Lung (tissue), 11 donors: ENCODE measurements at regions not wholly inside any gene's neighbourhood (a gene's known extent, or its start where the extent isn't known, plus 50 kb on each side); places are given as distances from the start of the nearest gene placed in this dataset.

Experiments
- ATAC-seq: fragments of 200-7000 bp; cut with Tn5 transposase; one replicate; pipeline ENCODE4 v1.9.1; 2020; ENCODE audit warnings: moderate number of reproducible peaks; ENCODE audit not compliant: insufficient read depth, low FRiP score
- DNase-seq, 3 donors: peaks; one replicate each; pipeline ENCODE4 v3.0.0-alpha.2; 2013 to 2017
- H3K27ac ChIP-seq, 2 donors: one replicate each; pipeline ENCODE4 v1.5.1; 2013; ENCODE audit warnings: mild to moderate bottlenecking in 2 of 2, moderate library complexity in 2 of 2, control low read depth in 1 of 2, inconsistent platforms in 1 of 2, low read depth in 1 of 2, low read length in 1 of 2
- H3K27me3 ChIP-seq, 3 donors: one replicate each; pipeline ENCODE4 v1.5.1; 2013; ENCODE audit warnings: low read length in 2 of 3; ENCODE audit not compliant: control insufficient read depth in 3 of 3, insufficient read depth in 3 of 3
- H3K36me3 ChIP-seq, 4 donors: one replicate each; pipeline ENCODE4 v1.5.1; 2013; ENCODE audit warnings: low read length in 4 of 4, mild to moderate bottlenecking in 1 of 4, moderate library complexity in 1 of 4; ENCODE audit not compliant: control insufficient read depth in 4 of 4, insufficient read depth in 4 of 4
- H3K4me1 ChIP-seq, 5 donors: one replicate each; pipeline ENCODE4 v1.5.1; 2013; ENCODE audit warnings: low read length in 5 of 5, mild to moderate bottlenecking in 2 of 5, moderate library complexity in 1 of 5; ENCODE audit not compliant: control insufficient read depth in 5 of 5, insufficient read depth in 5 of 5
- H3K4me3 ChIP-seq: one replicate; pipeline ENCODE4 v1.5.1; 2013; ENCODE audit warnings: mild to moderate bottlenecking, control low read depth, moderate library complexity
- H3K9ac ChIP-seq, 2 donors: one replicate each; pipeline ENCODE4 v1.5.1; 2013; ENCODE audit warnings: low read length in 2 of 2, control low read depth in 1 of 2; ENCODE audit not compliant: insufficient read depth in 1 of 2
- H3K9me3 ChIP-seq, 4 donors: one replicate each; pipeline ENCODE4 v1.5.1; 2013; ENCODE audit warnings: low read length in 3 of 4, mild to moderate bottlenecking in 1 of 4, moderate library complexity in 1 of 4; ENCODE audit not compliant: control insufficient read depth in 4 of 4, insufficient read depth in 3 of 4
- WGBS, 2 donors: extraction: QIAGEN DNeasy Blood & Tissue Kit; methylation state at CpG; one replicate each; pipeline ENCODE4 v1.1.7; 2013; 5-methylcytosine and 5-hydroxymethylcytosine counted together
- TF ChIP-seq, protein P1 (sequence below): IDR thresholded peaks from 2 replicates; pipeline ENCODE4 v1.5.1; 2012; ENCODE audit warnings: mild to moderate bottlenecking; ENCODE audit errors: control extremely low read depth, extremely low read depth
- donor health status: control.
- donor health status: control.
- donor health status: Bipolar disorder and iron deficiency.
- donor health status: healthy.
- donor health status: DM: yes; HTN: yes; CAD: no.

DNA sequence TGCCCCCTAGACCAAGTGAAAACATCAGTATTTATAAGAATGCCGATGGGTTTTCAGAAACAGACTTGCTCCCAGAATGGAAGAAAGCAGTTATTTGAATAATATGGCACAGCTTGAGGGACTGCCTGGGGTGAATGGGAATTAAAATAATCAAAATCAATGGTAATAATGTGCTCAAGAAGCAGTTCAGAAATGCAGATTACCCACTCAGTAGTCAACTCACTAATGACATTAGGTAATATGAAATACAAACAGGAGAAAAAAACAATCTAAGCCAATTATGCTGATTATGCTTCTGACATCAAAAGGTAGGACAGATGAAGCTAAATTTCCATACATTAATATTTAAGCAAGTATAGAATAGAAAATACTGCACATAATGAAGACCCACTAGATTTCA, 179.3 kb downstream of the ENC1 start:
- H3K36me3 ChIP-seq = no peaks in the 10 kb centered on the region
- H3K4me3 ChIP-seq = no peak overlapping the region
- DNase-seq = no peak
- H3K27me3 ChIP-seq = no peaks in the 10 kb centered on the region
- TF ChIP-seq, protein P1, sequence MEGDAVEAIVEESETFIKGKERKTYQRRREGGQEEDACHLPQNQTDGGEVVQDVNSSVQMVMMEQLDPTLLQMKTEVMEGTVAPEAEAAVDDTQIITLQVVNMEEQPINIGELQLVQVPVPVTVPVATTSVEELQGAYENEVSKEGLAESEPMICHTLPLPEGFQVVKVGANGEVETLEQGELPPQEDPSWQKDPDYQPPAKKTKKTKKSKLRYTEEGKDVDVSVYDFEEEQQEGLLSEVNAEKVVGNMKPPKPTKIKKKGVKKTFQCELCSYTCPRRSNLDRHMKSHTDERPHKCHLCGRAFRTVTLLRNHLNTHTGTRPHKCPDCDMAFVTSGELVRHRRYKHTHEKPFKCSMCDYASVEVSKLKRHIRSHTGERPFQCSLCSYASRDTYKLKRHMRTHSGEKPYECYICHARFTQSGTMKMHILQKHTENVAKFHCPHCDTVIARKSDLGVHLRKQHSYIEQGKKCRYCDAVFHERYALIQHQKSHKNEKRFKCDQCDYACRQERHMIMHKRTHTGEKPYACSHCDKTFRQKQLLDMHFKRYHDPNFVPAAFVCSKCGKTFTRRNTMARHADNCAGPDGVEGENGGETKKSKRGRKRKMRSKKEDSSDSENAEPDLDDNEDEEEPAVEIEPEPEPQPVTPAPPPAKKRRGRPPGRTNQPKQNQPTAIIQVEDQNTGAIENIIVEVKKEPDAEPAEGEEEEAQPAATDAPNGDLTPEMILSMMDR = no peak
- no peak overlapping the region for H3K27ac ChIP-seq
- H3K4me1 ChIP-seq = peaks cover 0 to 26% (median 0%) of the 10 kb centered on the region in 5 donors
- WGBS, 2 donors = 97 to 98% methylated on average over 1 of the region's 1 CpG
- H3K9ac ChIP-seq = no peak overlapping the region
- no peaks in the 10 kb centered on the region for H3K9me3 ChIP-seq
- no peak for ATAC-seq

DNA sequence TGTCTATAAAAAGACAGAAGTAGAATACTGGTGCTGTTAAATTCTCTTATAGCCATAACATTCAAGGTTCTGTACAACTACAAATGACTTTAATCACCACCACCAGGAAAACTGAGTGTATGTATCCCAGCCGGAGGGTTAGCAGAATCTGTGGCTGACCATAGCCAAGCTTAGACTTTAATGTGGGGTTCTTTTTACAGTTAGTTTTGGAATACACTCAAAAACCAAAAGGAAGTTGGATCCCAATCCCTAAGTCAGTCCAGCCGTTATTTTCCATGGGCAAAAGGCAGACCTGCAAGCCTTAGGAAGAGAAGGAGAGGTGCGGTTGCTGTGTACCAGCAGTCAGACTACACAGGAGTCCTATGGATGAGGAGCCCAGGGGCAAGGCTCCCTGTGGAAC, 179.8 kb downstream of the ENC1 start:
- Histone ChIP-seq H3K4me1 (peaks cover 0 to 26% (median 0%) of the 10 kb centered on the region in 5 donors), H3K27ac (no peak overlapping the region), H3K4me3 (no peak overlapping the region), H3K9me3 (no peaks in the 10 kb centered on the region), H3K36me3 (no peaks in the 10 kb centered on the region), H3K9ac (no peak overlapping the region), H3K27me3 (no peaks in the 10 kb centered on the region)
- TF ChIP-seq, protein P1 = no peak
- WGBS, 2 donors = 85 to 93% methylated on average over 3 of the region's 3 CpGs
- DNase-seq (peak in 1 of 3 donors; percentile 52), ATAC-seq (no peak)

DNA sequence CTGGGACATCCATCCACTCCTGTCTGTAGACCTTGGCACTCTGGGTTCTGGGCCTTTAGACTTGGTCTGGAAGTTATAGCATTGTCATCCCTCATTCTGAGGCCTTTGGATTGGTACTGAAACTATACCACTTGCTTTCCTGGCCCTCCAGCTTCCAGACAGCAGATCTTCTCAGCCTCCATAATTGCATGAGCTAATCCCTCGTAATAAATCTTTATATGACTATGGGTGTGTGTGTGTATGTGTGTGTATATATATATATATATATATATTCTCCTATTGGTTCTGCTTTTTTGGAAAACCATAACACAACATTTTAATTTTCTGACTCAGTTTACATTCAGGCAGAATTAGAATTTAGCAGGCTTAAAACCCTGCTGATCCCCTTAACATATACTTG, 180.5 kb downstream of the ENC1 start:
- H3K4me1 ChIP-seq = peaks cover 0 to 26% (median 0%) of the 10 kb centered on the region in 5 donors
- no peak overlapping the region for H3K4me3 ChIP-seq
- no peaks in the 10 kb centered on the region for H3K9me3 ChIP-seq
- TF ChIP-seq, protein P1 = no peak
- H3K27me3 ChIP-seq = no peaks in the 10 kb centered on the region
- 98 to 100% methylated on average over 1 of the region's 1 CpG for WGBS, 2 donors
- H3K36me3 ChIP-seq = no peaks in the 10 kb centered on the region
- no peak overlapping the region for H3K27ac ChIP-seq
- ATAC-seq = no peak
- H3K9ac ChIP-seq = no peak overlapping the region
- no peak for DNase-seq

DNA sequence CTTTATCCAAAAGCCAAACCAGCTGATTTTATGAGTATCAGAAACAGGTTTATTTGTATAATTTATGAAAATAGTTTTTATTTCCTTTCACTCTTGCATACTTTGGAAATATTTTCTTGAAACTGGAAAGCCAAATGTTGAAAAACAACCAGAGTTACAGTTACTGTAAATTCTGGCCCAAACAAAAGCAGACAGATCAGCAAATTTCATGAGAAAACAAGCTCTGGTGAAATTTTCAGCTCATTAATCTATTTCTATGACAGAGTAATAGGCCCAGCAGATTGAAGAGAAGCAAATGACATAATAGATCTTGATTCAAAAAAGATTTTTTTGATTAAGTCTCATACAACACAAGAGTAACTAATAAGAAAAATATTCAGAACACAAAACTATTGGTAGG, 182.7 kb downstream of the ENC1 start:
- H3K27me3 ChIP-seq = no peaks in the 10 kb centered on the region
- TF ChIP-seq, protein P1 = no peak
- peak in 2 of 3 donors; percentile 25 to 63 for DNase-seq
- no peak for ATAC-seq
- no peak overlapping the region for H3K9ac ChIP-seq
- no peak overlapping the region for H3K27ac ChIP-seq
- H3K36me3 ChIP-seq = no peaks in the 10 kb centered on the region
- no peak overlapping the region for H3K4me3 ChIP-seq
- no peaks in the 10 kb centered on the region for H3K9me3 ChIP-seq
- peaks cover 0 to 22% (median 0%) of the 10 kb centered on the region in 5 donors for H3K4me1 ChIP-seq
